Sigmoid colon (tissue), 4 donors: ENCODE measurements at regions not wholly inside any gene's neighbourhood (a gene's known extent, or its start where the extent isn't known, plus 50 kb on each side); places are given as distances from the start of the nearest gene placed in this dataset.

Source experiments
- CTCF ChIP-seq, 4 experiments: fragments of 450-650 bp in 3 of 4; fragments of 200-600 bp in 1 of 4; IDR thresholded peaks; one replicate each; pipeline ENCODE4 v1.5.1; 2016 to 2019; ENCODE audit warnings: antibody characterized with exemption in 4 of 4, mild to moderate bottlenecking in 3 of 4, moderate library complexity in 2 of 4
- EP300 ChIP-seq, 4 donors: sonication (generic); formaldehyde crosslinking; IDR thresholded peaks; one replicate each; pipeline ENCODE4 v1.6.1; 2017; ENCODE audit warnings: antibody characterized with exemption in 4 of 4
- POLR2A ChIP-seq, 2 donors: fragments of 450-650 bp; IDR thresholded peaks; one replicate each; pipeline ENCODE4 v1.6.1; 2016; ENCODE audit warnings: antibody characterized with exemption in 2 of 2, mild to moderate bottlenecking in 2 of 2, moderate library complexity in 2 of 2
- POLR2AphosphoS5 ChIP-seq, 4 donors: sonication (generic); formaldehyde crosslinking; IDR thresholded peaks; one replicate each; pipeline ENCODE4 v1.6.1; 2017; ENCODE audit warnings: antibody characterized with exemption in 4 of 4

DNA sequence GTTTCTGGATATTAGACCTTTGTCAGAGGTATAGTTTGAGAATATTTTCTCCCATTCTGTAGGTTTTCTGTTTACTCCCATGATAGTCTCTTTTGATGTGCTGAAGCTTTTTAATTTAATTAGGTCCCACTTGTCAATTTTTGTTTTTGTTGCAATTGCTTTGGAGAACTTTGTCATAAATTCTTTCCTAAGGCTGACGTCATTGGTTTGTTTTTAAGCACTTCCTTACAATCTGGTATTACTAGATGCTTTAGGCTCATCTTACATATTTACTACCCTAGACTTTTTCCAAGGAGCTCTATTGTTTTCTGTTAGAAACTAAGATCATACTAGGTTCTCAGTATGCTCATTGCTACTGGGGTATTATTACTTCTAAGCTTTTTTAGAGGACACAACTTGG, 806.3 kb downstream of the PDHA2 start:
- no peak for TF ChIP-seq EP300 (IDR thresholded peaks at IDR 0.05)
- no peak for TF ChIP-seq CTCF (IDR thresholded peaks at IDR 0.05)
- TF ChIP-seq POLR2AphosphoS5 (IDR thresholded peaks at IDR 0.05), result no peak
- TF ChIP-seq POLR2A (IDR thresholded peaks at IDR 0.05), result no peak
